ENCODE measurements at regions not wholly inside any gene's neighbourhood (a gene's known extent, or its start where the extent isn't known, plus 50 kb on each side); places are given as distances from the start of the nearest gene placed in this dataset.

GRCh38 chr12:69003991-69004390 is 71.0 kb upstream of the CPM start (continued):
- TF ChIP-seq PHF8 (conservative IDR thresholded peaks at IDR 0.05; ENCODE audit: low read depth, low read length) (no peak), RFX5 (IDR thresholded peaks at IDR 0.05; ENCODE audit: borderline replicate concordance, low read depth, low read length) (no peak), SP1 (IDR thresholded peaks at IDR 0.05; ENCODE audit: low read depth, low read length) (no peak), TEAD4 (IDR thresholded peaks at IDR 0.05; ENCODE audit: low read depth, low read length) (no peak), TCF12 (IDR thresholded peaks at IDR 0.05; ENCODE audit: low read depth, low read length) (no peak), MAFK (IDR thresholded peaks at IDR 0.05; ENCODE audit: low read depth, low read length) (no peak)
